ENCODE measurements at regions not wholly inside any gene's neighbourhood (a gene's known extent, or its start where the extent isn't known, plus 50 kb on each side); places are given as distances from the start of the nearest gene placed in this dataset.

- DNase-seq, result no peak
Measured at GRCh38 chr11:91194546-91194945, 971.7 kb upstream of the CHORDC1 start.

GRCh38 chr11:91188484-91188883 lies 965.6 kb upstream of the CHORDC1 start:
- no peak for DNase-seq

- DNase-seq, result no peak
Measured at GRCh38 chr11:91187314-91187713, 964.5 kb upstream of the CHORDC1 start.

GRCh38 chr11:91178366-91178765 lies 955.5 kb upstream of the CHORDC1 start:
- no peak for DNase-seq

- no peak for DNase-seq
Measured at GRCh38 chr11:91174734-91175133, 951.9 kb upstream of the CHORDC1 start.

- no peak for DNase-seq
Measured at GRCh38 chr11:91174193-91174592, 951.3 kb upstream of the CHORDC1 start.

- no peak for DNase-seq
Measured at GRCh38 chr11:91173701-91174100, 950.9 kb upstream of the CHORDC1 start.

GRCh38 chr11:91170711-91171110 lies 947.9 kb upstream of the CHORDC1 start:
- DNase-seq, result no peak

- DNase-seq, result no peak
Measured at GRCh38 chr11:91164452-91164822, 941.6 kb upstream of the CHORDC1 start.

- no peak for DNase-seq
Measured at GRCh38 chr11:91163619-91164451, 941.0 kb upstream of the CHORDC1 start.

- DNase-seq, result no peak
Measured at GRCh38 chr11:91160661-91161060, 937.8 kb upstream of the CHORDC1 start.

- DNase-seq, result no peak
Measured at GRCh38 chr11:91158891-91159537, 936.2 kb upstream of the CHORDC1 start.

- DNase-seq, result no peak
Measured at GRCh38 chr11:91158297-91158696, 935.4 kb upstream of the CHORDC1 start.

GRCh38 chr11:91156041-91156440 lies 933.2 kb upstream of the CHORDC1 start:
- DNase-seq, result no peak

GRCh38 chr11:91147885-91148284 lies 925.0 kb upstream of the CHORDC1 start:
- DNase-seq, result no peak

GRCh38 chr11:91141655-91142054 lies 918.8 kb upstream of the CHORDC1 start:
- no peak for DNase-seq

- DNase-seq, result no peak
Measured at GRCh38 chr11:91136631-91137030, 913.8 kb upstream of the CHORDC1 start.

GRCh38 chr11:91133361-91133760 lies 910.5 kb upstream of the CHORDC1 start:
- DNase-seq, result no peak

GRCh38 chr11:91129596-91129995 lies 906.7 kb upstream of the CHORDC1 start:
- no peak for DNase-seq

GRCh38 chr11:91124363-91124762 lies 901.5 kb upstream of the CHORDC1 start:
- no peak for DNase-seq

- no peak for DNase-seq
Measured at GRCh38 chr11:91115116-91115515, 892.3 kb upstream of the CHORDC1 start.

GRCh38 chr11:91104237-91104636 lies 881.4 kb upstream of the CHORDC1 start:
- DNase-seq, result no peak

GRCh38 chr11:91100427-91100826 lies 877.6 kb upstream of the CHORDC1 start:
- DNase-seq, result no peak

GRCh38 chr11:91097083-91097482 lies 874.2 kb upstream of the CHORDC1 start:
- DNase-seq, result no peak

- no peak for DNase-seq
Measured at GRCh38 chr11:91093141-91093540, 870.3 kb upstream of the CHORDC1 start.
